Ishikawa (cell line): ENCODE measurements at regions not wholly inside any gene's neighbourhood (a gene's known extent, or its start where the extent isn't known, plus 50 kb on each side); places are given as distances from the start of the nearest gene placed in this dataset.

Source experiments
- EP300 ChIP-seq: IDR thresholded peaks from 2 replicates; pipeline ENCODE4 v1.6.1; 2012; ENCODE audit warnings: borderline replicate concordance
- MAX ChIP-seq: IDR thresholded peaks from 2 replicates; pipeline ENCODE4 v1.6.1; 2012

GRCh38 chr22:48236261-48236660 lies 1473.8 kb downstream of the TBC1D22A start:
- no peak for TF ChIP-seq MAX
- TF ChIP-seq EP300, result no peak
